Cardiac septum (tissue), 1 donor: ENCODE measurements at regions not wholly inside any gene's neighbourhood (a gene's known extent, or its start where the extent isn't known, plus 50 kb on each side); places are given as distances from the start of the nearest gene placed in this dataset.

ENCODE experiments used
- DNase-seq: peaks from one replicate; pipeline ENCODE4 v3.0.0-alpha.2; 2020; ENCODE audit warnings: low spot score
- intact Hi-C: fragments of 100-400 bp; cut with DNase I; formaldehyde crosslinking; loops from one replicate; pipeline ENCODE4 v1.14.0; 2022
- donor health status: DM: no; HTN: no; CAD: no.

- intact Hi-C loops, result no loop called here
- DNase-seq, result no peak
Observed at GRCh38 chr12:115020091-115020490, 336.1 kb upstream of the TBX3 start.

GRCh38 chr12:115017346-115017745 lies 333.4 kb upstream of the TBX3 start:
- intact Hi-C loops, result no loop called here
- no peak for DNase-seq

GRCh38 chr12:115013236-115013981 lies 329.4 kb upstream of the TBX3 start:
- DNase-seq, result no peak
- intact Hi-C loops, result no loop called here

GRCh38 chr12:115012861-115013235 lies 328.9 kb upstream of the TBX3 start:
- no peak for DNase-seq
- intact Hi-C loops, result no loop called here

GRCh38 chr12:115011703-115012102 lies 327.7 kb upstream of the TBX3 start:
- intact Hi-C loops, result no loop called here
- no peak for DNase-seq

GRCh38 chr12:115010324-115010995 lies 326.5 kb upstream of the TBX3 start:
- DNase-seq, result no peak
- intact Hi-C loops, result no loop called here

- intact Hi-C loops, result no loop called here
- DNase-seq, result no peak
Observed at GRCh38 chr12:115008929-115009328, 325.0 kb upstream of the TBX3 start.

GRCh38 chr12:115004470-115005146 lies 320.6 kb upstream of the TBX3 start:
- DNase-seq, result no peak
- intact Hi-C loops, result no loop called here

- no peak for DNase-seq
- intact Hi-C loops, result no loop called here
Observed at GRCh38 chr12:115002434-115002833, 318.5 kb upstream of the TBX3 start.

GRCh38 chr12:115001571-115002180 lies 317.7 kb upstream of the TBX3 start:
- no peak for DNase-seq
- intact Hi-C loops, result no loop called here

- intact Hi-C loops, result no loop called here
- no peak for DNase-seq
Observed at GRCh38 chr12:115000038-115000437, 316.1 kb upstream of the TBX3 start.

- DNase-seq, result no peak
- intact Hi-C loops, result no loop called here
Observed at GRCh38 chr12:114998750-114999128, 314.8 kb upstream of the TBX3 start.

- intact Hi-C loops, result no loop called here
- DNase-seq, result no peak
Observed at GRCh38 chr12:114998118-114998749, 314.3 kb upstream of the TBX3 start.

GRCh38 chr12:114996382-114996781 lies 312.4 kb upstream of the TBX3 start:
- no peak for DNase-seq
- intact Hi-C loops, result no loop called here

- no peak for DNase-seq
- intact Hi-C loops, result no loop called here
Observed at GRCh38 chr12:114995891-114996290, 311.9 kb upstream of the TBX3 start.

- intact Hi-C loops, result no loop called here
Observed at GRCh38 chr12:114993165-114993564, 309.2 kb upstream of the TBX3 start.

GRCh38 chr12:114992443-114992842 lies 308.5 kb upstream of the TBX3 start:
- intact Hi-C loops, result no loop called here
- no peak for DNase-seq

More at GRCh38 chr12:114993165-114993564, 309.2 kb upstream of the TBX3 start:
- no peak for DNase-seq

GRCh38 chr12:114990381-114990780 lies 306.4 kb upstream of the TBX3 start:
- intact Hi-C loops, result no loop called here
- no peak for DNase-seq

GRCh38 chr12:114986849-114987248 lies 302.9 kb upstream of the TBX3 start:
- intact Hi-C loops, result no loop called here

GRCh38 chr12:114986178-114986714 lies 302.3 kb upstream of the TBX3 start:
- no peak for DNase-seq
- intact Hi-C loops, result no loop called here

More at GRCh38 chr12:114986849-114987248, 302.9 kb upstream of the TBX3 start:
- no peak for DNase-seq
